Heart left ventricle (tissue), 16 donors: ENCODE measurements at regions not wholly inside any gene's neighbourhood (a gene's known extent, or its start where the extent isn't known, plus 50 kb on each side); places are given as distances from the start of the nearest gene placed in this dataset.

ENCODE experiments used
- ATAC-seq, 4 donors: fragments of 200-7000 bp; cut with Tn5 transposase; one replicate each; pipeline ENCODE4 v1.9.1; 2020 to 2022; ENCODE audit warnings: moderate library complexity in 4 of 4, mild to moderate bottlenecking in 3 of 4, moderate number of reproducible peaks in 1 of 4
- DNase-seq, 5 donors: peaks; one replicate each; pipeline ENCODE4 v3.0.0-alpha.2; 2020
- H3K27ac ChIP-seq, 12 donors: fragments of 200-600 bp; sonication (generic) in 4 of 12; one replicate each; pipeline versions ENCODE4 v1.5.0 to v1.8.0; 2016 to 2022; ENCODE audit warnings: mild to moderate bottlenecking in 2 of 12
- H3K27me3 ChIP-seq, 9 donors: fragments of 200-600 bp; sonication (generic) in 2 of 9; one replicate each; pipeline versions ENCODE4 v1.5.1 to v1.8.0; 2016 to 2022; ENCODE audit warnings: mild to moderate bottlenecking in 3 of 9
- H3K36me3 ChIP-seq, 9 donors: fragments of 200-600 bp; sonication (generic) in 2 of 9; one replicate each; pipeline versions ENCODE4 v1.5.0 to v1.8.0; 2018 to 2022; ENCODE audit warnings: mild to moderate bottlenecking in 2 of 9
- H3K4me1 ChIP-seq, 12 donors: fragments of 200-600 bp; sonication (generic) in 4 of 12; one replicate each; pipeline versions ENCODE4 v1.5.0 to v1.8.0; 2016 to 2022; ENCODE audit warnings: mild to moderate bottlenecking in 3 of 12
- H3K4me3 ChIP-seq, 12 donors: fragments of 200-600 bp; sonication (generic) in 4 of 12; one replicate each; pipeline versions ENCODE4 v1.5.0 to v1.8.0; 2017 to 2022; ENCODE audit warnings: mild to moderate bottlenecking in 9 of 12, moderate library complexity in 4 of 12
- H3K9me3 ChIP-seq, 12 donors: fragments of 200-600 bp; sonication (generic) in 4 of 12; one replicate each; pipeline versions ENCODE4 v1.5.0 to v1.8.0; 2016 to 2022; ENCODE audit warnings: mild to moderate bottlenecking in 1 of 12
- CTCF ChIP-seq, 12 donors: fragments of 200-600 bp; sonication (generic) in 4 of 12; IDR thresholded peaks; one replicate each; pipeline versions ENCODE4 v1.5.0 to v1.8.0; 2018 to 2022; ENCODE audit warnings: antibody characterized with exemption in 12 of 12, mild to moderate bottlenecking in 5 of 12
- POLR2A ChIP-seq, 2 donors: fragments of 450-650 bp; IDR thresholded peaks; one replicate each; pipeline ENCODE4 v1.6.1; 2017; ENCODE audit warnings: antibody characterized with exemption in 2 of 2, mild to moderate bottlenecking in 2 of 2, moderate library complexity in 2 of 2
- WGBS, 4 donors: extraction: QIAGEN DNeasy Blood & Tissue Kit in 2 of 4; methylation state at CpG; one replicate each; pipeline versions ENCODE4 v1.1.5 to v1.1.7; 2013 to 2018; 5-methylcytosine and 5-hydroxymethylcytosine counted together
- intact Hi-C, 10 donors: fragments of 100-400 bp; cut with DNase I; formaldehyde crosslinking; loops; one replicate each; pipeline versions ENCODE4 v1.11.1 to v1.14.2; 2022
- donor health status: ischemic (EF 13 %, LVEDD 7.1; RV severe dilation, severe dysfunction).
- donor health status: healthy with polysubstance abuse.
- donor health status: DM: no; HTN: yes; CAD: no.
- donor health status: DM: no; HTN: no; CAD: no.
- donor health status: ischemic (EF 25% LVEDD 6.9; RV normal size, moderate dysfunction).
- donor health status: ischemic (EF 25% LVEDD 5.7; RV mildly dilated, moderate dysfunction).
- donor health status: healthy.
- donor health status: DM: yes; HTN: yes; CAD: no.
- donor health status: ischemic (EF 35%, LVEDD 5.7; RV mildly dilated, moderate dysfunction).
- donor health status: nonischemic (EF 11% LVEDD 7.7; RV severe dilation, severe dysfunction).
- donor health status: DM: yes; HTN: yes; CAD: no.
- donor health status: PGD.
- donor health status: ischemic (EF 29% LVEDD 5.4; RV normal size, mild dysfunction).
- donor health status: nonischemic (EF 23%, LVEDD 6.1; RV moderate dilation, normal function).

GRCh38 chr6:115004204-115004603, 661.4 kb upstream of the HS3ST5 start:
- Histone ChIP-seq H3K27ac (no peak overlapping the region), H3K4me3 (no peak overlapping the region), H3K27me3 (no peaks in the 10 kb centered on the region), H3K9me3 (no peaks in the 10 kb centered on the region), H3K4me1 (no peaks in the 10 kb centered on the region), H3K36me3 (no peaks in the 10 kb centered on the region)
- ATAC-seq: no peak
- intact Hi-C loops: no loop called here
- no peak for TF ChIP-seq POLR2A (IDR thresholded peaks at IDR 0.05)
- TF ChIP-seq CTCF (IDR thresholded peaks at IDR 0.05): no peak
- DNase-seq: no peak
- WGBS, 4 donors: 42 to 59% (median 52%) methylated on average over 1 of the region's 1 CpG

- ATAC-seq: no peak
- Histone ChIP-seq H3K36me3 (no peaks in the 10 kb centered on the region), H3K4me3 (no peak overlapping the region), H3K27me3 (no peaks in the 10 kb centered on the region), H3K4me1 (no peaks in the 10 kb centered on the region), H3K9me3 (no peaks in the 10 kb centered on the region), H3K27ac (no peak overlapping the region)
- WGBS, 4 donors: 83 to 88% (median 86%) methylated on average over 8 of the region's 8 CpGs
- DNase-seq: no peak
- TF ChIP-seq POLR2A (IDR thresholded peaks at IDR 0.05) (no peak), CTCF (IDR thresholded peaks at IDR 0.05) (no peak)
- intact Hi-C loops: no loop called here
These were observed 659.0 kb upstream of the HS3ST5 start for GRCh38 chr6:115001731-115002350.

- intact Hi-C loops: no loop called here
- no peak overlapping the region for H3K27ac ChIP-seq
- H3K36me3 ChIP-seq: no peaks in the 10 kb centered on the region
- 77 to 91% (median 85%) methylated on average over 4 of the region's 4 CpGs for WGBS, 4 donors
- no peak overlapping the region for H3K4me3 ChIP-seq
- no peaks in the 10 kb centered on the region for H3K4me1 ChIP-seq
- no peak for ATAC-seq
- H3K9me3 ChIP-seq: no peaks in the 10 kb centered on the region
- DNase-seq: no peak
- TF ChIP-seq CTCF (IDR thresholded peaks at IDR 0.05) (no peak), POLR2A (IDR thresholded peaks at IDR 0.05) (no peak)
- H3K27me3 ChIP-seq: no peaks in the 10 kb centered on the region
These were observed 657.9 kb upstream of the HS3ST5 start for GRCh38 chr6:115000736-115001135.

- DNase-seq (no peak), ATAC-seq (no peak)
- no peak overlapping the region for H3K4me3 ChIP-seq
- H3K27ac ChIP-seq: no peak overlapping the region
- H3K36me3 ChIP-seq: no peaks in the 10 kb centered on the region
- H3K4me1 ChIP-seq: no peaks in the 10 kb centered on the region
- no peaks in the 10 kb centered on the region for H3K9me3 ChIP-seq
- intact Hi-C loops: no loop called here
- WGBS, 4 donors: 82 to 85% (median 84%) methylated on average over 7 to 8 of the region's 8 CpGs
- TF ChIP-seq POLR2A (IDR thresholded peaks at IDR 0.05) (no peak), CTCF (IDR thresholded peaks at IDR 0.05) (no peak)
- H3K27me3 ChIP-seq: no peaks in the 10 kb centered on the region
These were observed 655.7 kb upstream of the HS3ST5 start for GRCh38 chr6:114998492-114998891.
